ENCODE measurements at regions not wholly inside any gene's neighbourhood (a gene's known extent, or its start where the extent isn't known, plus 50 kb on each side); places are given as distances from the start of the nearest gene placed in this dataset.
"Not testable (repeated sequence)": the region's sequence is repeated elsewhere in the genome, so short reads cannot be mapped to it uniquely, and the experiment has no call there.

GRCh38 chr4:131159261-131159660, 1989.8 kb upstream of the PCDH10 start:
- DNase-seq (ENCODE audit: low read depth in 2 of 2, low spot score in 1 of 2) = no peak

GRCh38 chr4:131192318-131192717, 1956.8 kb upstream of the PCDH10 start:
- no peak for DNase-seq (ENCODE audit: low read depth in 2 of 2, low spot score in 1 of 2)

GRCh38 chr4:131207589-131207988, 1941.5 kb upstream of the PCDH10 start:
- DNase-seq (ENCODE audit: low read depth in 2 of 2, low spot score in 1 of 2) = no peak

GRCh38 chr4:131248314-131248713, 1900.8 kb upstream of the PCDH10 start:
- no peak for DNase-seq (ENCODE audit: low read depth in 2 of 2, low spot score in 1 of 2)

GRCh38 chr4:131251321-131251720, 1897.8 kb upstream of the PCDH10 start:
- DNase-seq (ENCODE audit: low read depth in 2 of 2, low spot score in 1 of 2) = no peak

GRCh38 chr4:131257241-131257640, 1891.9 kb upstream of the PCDH10 start:
- DNase-seq (ENCODE audit: low read depth in 2 of 2, low spot score in 1 of 2) = no peak

- DNase-seq (ENCODE audit: low read depth in 2 of 2, low spot score in 1 of 2) = no peak
Observed at GRCh38 chr4:131258361-131258760, 1890.7 kb upstream of the PCDH10 start.

GRCh38 chr4:131288441-131288840, 1860.7 kb upstream of the PCDH10 start:
- no peak for DNase-seq (ENCODE audit: low read depth in 2 of 2, low spot score in 1 of 2)

GRCh38 chr4:131296192-131296591, 1852.9 kb upstream of the PCDH10 start:
- no peak for DNase-seq (ENCODE audit: low read depth in 2 of 2, low spot score in 1 of 2)

GRCh38 chr4:131302108-131302507, 1847.0 kb upstream of the PCDH10 start:
- DNase-seq (ENCODE audit: low read depth in 2 of 2, low spot score in 1 of 2) = no peak

- no peak for DNase-seq (ENCODE audit: low read depth in 2 of 2, low spot score in 1 of 2)
Observed at GRCh38 chr4:131304686-131305085, 1844.4 kb upstream of the PCDH10 start.

GRCh38 chr4:131309628-131310027, 1839.5 kb upstream of the PCDH10 start:
- DNase-seq (ENCODE audit: low read depth in 2 of 2, low spot score in 1 of 2) = no peak

- DNase-seq (ENCODE audit: low read depth in 2 of 2, low spot score in 1 of 2) = no peak
Observed at GRCh38 chr4:131316086-131316485, 1833.0 kb upstream of the PCDH10 start.

GRCh38 chr4:131337936-131338335, 1811.2 kb upstream of the PCDH10 start:
- DNase-seq (ENCODE audit: low read depth in 2 of 2, low spot score in 1 of 2) = no peak

GRCh38 chr4:131339137-131339536, 1810.0 kb upstream of the PCDH10 start:
- no peak for DNase-seq (ENCODE audit: low read depth in 2 of 2, low spot score in 1 of 2)

- no peak for DNase-seq (ENCODE audit: low read depth in 2 of 2, low spot score in 1 of 2)
Observed at GRCh38 chr4:131344761-131345160, 1804.3 kb upstream of the PCDH10 start.

- DNase-seq (ENCODE audit: low read depth in 2 of 2, low spot score in 1 of 2) = no peak
Observed at GRCh38 chr4:131347816-131348215, 1801.3 kb upstream of the PCDH10 start.

- no peak for DNase-seq (ENCODE audit: low read depth in 2 of 2, low spot score in 1 of 2)
Observed at GRCh38 chr4:131348263-131348662, 1800.8 kb upstream of the PCDH10 start.

- DNase-seq (ENCODE audit: low read depth in 2 of 2, low spot score in 1 of 2) = not testable (repeated sequence)
Observed at GRCh38 chr4:131352371-131352770, 1796.7 kb upstream of the PCDH10 start.

GRCh38 chr4:131366714-131367113, 1782.4 kb upstream of the PCDH10 start:
- no peak for DNase-seq (ENCODE audit: low read depth in 2 of 2, low spot score in 1 of 2)

GRCh38 chr4:131367441-131367840, 1781.7 kb upstream of the PCDH10 start:
- DNase-seq (ENCODE audit: low read depth in 2 of 2, low spot score in 1 of 2) = no peak

GRCh38 chr4:131370846-131371245, 1778.2 kb upstream of the PCDH10 start:
- DNase-seq (ENCODE audit: low read depth in 2 of 2, low spot score in 1 of 2) = no peak

- DNase-seq (ENCODE audit: low read depth in 2 of 2, low spot score in 1 of 2) = no peak
Observed at GRCh38 chr4:131381055-131381454, 1768.0 kb upstream of the PCDH10 start.

GRCh38 chr4:131382839-131383238, 1766.3 kb upstream of the PCDH10 start:
- no peak for DNase-seq (ENCODE audit: low read depth in 2 of 2, low spot score in 1 of 2)

All from stimulated activated CD8-positive, alpha-beta memory T cell treated with anti-CD3 and anti-CD28 coated beads, Interleukin-4, amount 100 ng/mL, for 1 hour (primary cell).